Gastrocnemius medialis (tissue), 4 donors: ENCODE measurements at regions not wholly inside any gene's neighbourhood (a gene's known extent, or its start where the extent isn't known, plus 50 kb on each side); places are given as distances from the start of the nearest gene placed in this dataset.

Experiments used
- ATAC-seq, 2 donors: fragments of 150-250 bp; one replicate each; pipeline ENCODE4 v1.9.1; 2016
- DNase-seq, 2 donors: peaks; one replicate each; pipeline ENCODE4 v3.0.0-alpha.2; 2019
- H3K27ac ChIP-seq, 4 donors: fragments of 200-600 bp; sonication (generic); 1 replicate in 1 of 4; 2 replicates in 3 of 4; pipeline ENCODE4 v1.5.1; 2016 to 2018; ENCODE audit warnings: mild to moderate bottlenecking in 2 of 4, moderate library complexity in 1 of 4
- H3K27me3 ChIP-seq, 3 donors: fragments of 200-600 bp; sonication (generic) in 2 of 3; 1 replicate in 1 of 3; 2 replicates in 2 of 3; pipeline versions ENCODE4 v1.5.1 to v1.6.0; 2016 to 2019; ENCODE audit warnings: mild to moderate bottlenecking in 1 of 3, moderate library complexity in 1 of 3
- H3K36me3 ChIP-seq, 2 donors: fragments of 200-600 bp; sonication (generic) in 1 of 2; one replicate each; pipeline ENCODE4 v1.5.1; 2017 to 2018
- H3K4me1 ChIP-seq, 2 donors: fragments of 200-600 bp; sonication (generic) in 1 of 2; one replicate each; pipeline ENCODE4 v1.5.1; 2016 to 2017; ENCODE audit warnings: mild to moderate bottlenecking in 2 of 2
- H3K4me3 ChIP-seq, 4 donors: fragments of 200-600 bp; sonication (generic) in 3 of 4; 1 replicate in 1 of 4; 2 replicates in 3 of 4; pipeline ENCODE4 v1.5.1; 2016 to 2019; ENCODE audit warnings: mild to moderate bottlenecking in 2 of 4
- H3K9me3 ChIP-seq, 3 donors: fragments of 200-600 bp; sonication (generic) in 2 of 3; 1 replicate in 1 of 3; 2 replicates in 2 of 3; pipeline ENCODE4 v1.5.1; 2016 to 2019
- CTCF ChIP-seq, 5 experiments: fragments of 450-650 bp in 3 of 5; fragments of 200-600 bp in 2 of 5; sonication (generic) in 2 of 5; IDR thresholded peaks in 4 of 5; conservative IDR thresholded peaks in 1 of 5; 1 replicate in 4 of 5; 2 replicates in 1 of 5; pipeline ENCODE4 v1.5.1; 2016 to 2019; ENCODE audit warnings: antibody characterized with exemption in 5 of 5, mild to moderate bottlenecking in 3 of 5, moderate library complexity in 3 of 5
- POLR2A ChIP-seq, 2 donors: fragments of 450-650 bp; IDR thresholded peaks; one replicate each; pipeline ENCODE4 v1.6.1; 2017; ENCODE audit warnings: antibody characterized with exemption in 2 of 2, mild to moderate bottlenecking in 2 of 2, moderate library complexity in 2 of 2
- in situ Hi-C, 4 donors: fragments of 200-750 bp; cut with MboI; loops; one replicate each; pipeline versions ENCODE4 v1.15.0 to v1.8.0; 2017; ENCODE audit warnings: low sequenced_read_pairs in 4 of 4
- intact Hi-C: fragments of 100-400 bp; cut with DNase I; formaldehyde crosslinking; loops from one replicate; pipeline ENCODE4 v1.15.1; 2023; ENCODE audit warnings: low total_unique reads

- Histone ChIP-seq H3K4me1 (no peaks in the 10 kb centered on the region), H3K27ac (no peak overlapping the region), H3K9me3 (peaks cover 0 to 19% (median 5%) of the 10 kb centered on the region in 3 donors), H3K36me3 (no peaks in the 10 kb centered on the region), H3K4me3 (no peak overlapping the region), H3K27me3 (no peaks in the 10 kb centered on the region)
- ATAC-seq (no peak), DNase-seq (no peak)
- intact Hi-C loops (no loop called here), in situ Hi-C loops (no loop called here)
- TF ChIP-seq POLR2A (IDR thresholded peaks at IDR 0.05) (no peak), CTCF (IDR thresholded peaks at IDR 0.05 in 4 of 5, conservative IDR thresholded peaks at IDR 0.05 in 1 of 5) (no peak)
These were observed 236.8 kb upstream of the POU5F2 start for GRCh38 chr5:93978222-93978621.

- ATAC-seq (no peak), DNase-seq (no peak)
- TF ChIP-seq POLR2A (IDR thresholded peaks at IDR 0.05) (no peak), CTCF (IDR thresholded peaks at IDR 0.05 in 4 of 5, conservative IDR thresholded peaks at IDR 0.05 in 1 of 5) (no peak)
- H3K4me1 ChIP-seq = peaks cover 0 to 8% of the 10 kb centered on the region in 2 donors
- H3K36me3 ChIP-seq = no peaks in the 10 kb centered on the region
- H3K9me3 ChIP-seq = no peaks in the 10 kb centered on the region
- H3K4me3 ChIP-seq = no peak overlapping the region
- intact Hi-C loops = no loop called here
- no peaks in the 10 kb centered on the region for H3K27me3 ChIP-seq
- in situ Hi-C loops = no loop called here
- H3K27ac ChIP-seq = no peak overlapping the region
These were observed 226.5 kb upstream of the POU5F2 start for GRCh38 chr5:93967923-93968322.

- H3K4me3 ChIP-seq = no peak overlapping the region
- ATAC-seq = no peak
- no peak overlapping the region for H3K27ac ChIP-seq
- in situ Hi-C loops = no loop called here
- H3K9me3 ChIP-seq = no peaks in the 10 kb centered on the region
- TF ChIP-seq POLR2A (IDR thresholded peaks at IDR 0.05) (no peak), CTCF (IDR thresholded peaks at IDR 0.05 in 4 of 5, conservative IDR thresholded peaks at IDR 0.05 in 1 of 5) (no peak)
- no peaks in the 10 kb centered on the region for H3K27me3 ChIP-seq
- DNase-seq = no peak
- H3K36me3 ChIP-seq = no peaks in the 10 kb centered on the region
- H3K4me1 ChIP-seq = peaks cover 0 to 8% of the 10 kb centered on the region in 2 donors
- intact Hi-C loops = no loop called here
These were observed 223.0 kb upstream of the POU5F2 start for GRCh38 chr5:93964421-93964820.

GRCh38 chr5:93960042-93960441, 218.6 kb upstream of the POU5F2 start:
- Histone ChIP-seq H3K4me1 (no peaks in the 10 kb centered on the region), H3K36me3 (peaks cover 0 to 1% of the 10 kb centered on the region in 2 donors), H3K4me3 (no peak overlapping the region), H3K27me3 (no peaks in the 10 kb centered on the region), H3K27ac (no peak overlapping the region), H3K9me3 (no peaks in the 10 kb centered on the region)
- intact Hi-C loops (no loop called here), in situ Hi-C loops (no loop called here)
- DNase-seq = no peak
- TF ChIP-seq POLR2A (IDR thresholded peaks at IDR 0.05) (no peak), CTCF (IDR thresholded peaks at IDR 0.05 in 4 of 5, conservative IDR thresholded peaks at IDR 0.05 in 1 of 5) (no peak)
- ATAC-seq = no peak

GRCh38 chr5:93956006-93956405, 214.6 kb upstream of the POU5F2 start:
- ATAC-seq (no peak), DNase-seq (no peak)
- Histone ChIP-seq H3K9me3 (no peaks in the 10 kb centered on the region), H3K4me1 (no peaks in the 10 kb centered on the region), H3K27ac (no peak overlapping the region), H3K27me3 (no peaks in the 10 kb centered on the region), H3K4me3 (no peak overlapping the region), H3K36me3 (peaks cover 0 to 5% of the 10 kb centered on the region in 2 donors)
- TF ChIP-seq POLR2A (IDR thresholded peaks at IDR 0.05) = no peak
- no peak for TF ChIP-seq CTCF (IDR thresholded peaks at IDR 0.05 in 4 of 5, conservative IDR thresholded peaks at IDR 0.05 in 1 of 5)
- intact Hi-C loops (no loop called here), in situ Hi-C loops (no loop called here)
